H9 (cell line): ENCODE measurements at regions not wholly inside any gene's neighbourhood (a gene's known extent, or its start where the extent isn't known, plus 50 kb on each side); places are given as distances from the start of the nearest gene placed in this dataset.

Source experiments
- DNase-seq: peaks from one replicate; pipeline ENCODE4 v3.0.0-alpha.2; 2017
- H2AFZ ChIP-seq: one replicate; pipeline ENCODE4 v1.6.1; 2013; ENCODE audit warnings: mild to moderate bottlenecking, low read length, control low read depth, moderate library complexity
- H2AK5ac ChIP-seq: 2 replicates; pipeline ENCODE4 v1.6.1; 2013; ENCODE audit warnings: low read length, control low read depth, mixed read lengths; ENCODE audit not compliant: insufficient read length
- H2BK120ac ChIP-seq: one replicate; pipeline ENCODE4 v1.6.1; 2013; ENCODE audit warnings: low read depth, mild to moderate bottlenecking, low read length, control low read depth, inconsistent platforms; ENCODE audit not compliant: poor library complexity, severe bottlenecking
- H2BK12ac ChIP-seq: 2 replicates; pipeline ENCODE4 v1.6.1; 2013; ENCODE audit warnings: low read length, control low read depth, mixed read lengths, low read depth; ENCODE audit not compliant: insufficient read length
- H2BK15ac ChIP-seq: 2 replicates; pipeline ENCODE4 v1.6.1; 2013; ENCODE audit warnings: low read depth, low read length, control low read depth
- H2BK20ac ChIP-seq: one replicate; pipeline ENCODE4 v1.6.1; 2013; ENCODE audit warnings: low read depth, mild to moderate bottlenecking, low read length, control low read depth, inconsistent platforms; ENCODE audit not compliant: poor library complexity, severe bottlenecking
- H2BK5ac ChIP-seq: 2 replicates; pipeline ENCODE4 v1.6.1; 2013; ENCODE audit warnings: low read length, control low read depth, mixed read lengths; ENCODE audit not compliant: insufficient read length
- H3K14ac ChIP-seq: 2 replicates; pipeline ENCODE4 v1.6.1; 2013; ENCODE audit warnings: low read length, control low read depth; ENCODE audit not compliant: insufficient read depth
- H3K18ac ChIP-seq: 2 replicates; pipeline ENCODE4 v1.6.1; 2013; ENCODE audit warnings: low read depth, mild to moderate bottlenecking, mixed read lengths, low read length, control low read depth; ENCODE audit not compliant: insufficient read length
- H3K23ac ChIP-seq: 2 replicates; pipeline ENCODE4 v1.6.1; 2013; ENCODE audit warnings: low read length, control low read depth, mixed read lengths, low read depth; ENCODE audit not compliant: insufficient read length
- H3K23me2 ChIP-seq: 2 replicates; pipeline ENCODE4 v1.6.1; 2013; ENCODE audit warnings: low read depth, mild to moderate bottlenecking, mixed read lengths, low read length, control low read depth; ENCODE audit not compliant: insufficient read length, poor library complexity, severe bottlenecking
- H3K27ac ChIP-seq: 2 replicates; pipeline ENCODE4 v1.5.1; 2013; ENCODE audit warnings: low read length, control low read depth, mixed read lengths, low read depth; ENCODE audit not compliant: insufficient read length
- H3K27me3 ChIP-seq: 2 replicates; pipeline ENCODE4 v1.6.1; 2013; ENCODE audit warnings: low read length, control low read depth, inconsistent platforms; ENCODE audit not compliant: insufficient read depth
- H3K4ac ChIP-seq: 2 replicates; pipeline ENCODE4 v1.6.1; 2013; ENCODE audit warnings: low read depth, mild to moderate bottlenecking, control low read depth, inconsistent platforms, low read length, moderate library complexity
- H3K4me1 ChIP-seq: 2 replicates; pipeline ENCODE4 v1.6.1; 2013; ENCODE audit warnings: low read length, control low read depth, inconsistent platforms; ENCODE audit not compliant: insufficient read depth
- H3K4me2 ChIP-seq: 2 replicates; pipeline ENCODE4 v1.6.1; 2013; ENCODE audit warnings: low read length, control low read depth, mixed read lengths; ENCODE audit not compliant: insufficient read length, insufficient read depth
- H3K56ac ChIP-seq: 2 replicates; pipeline ENCODE4 v1.6.1; 2013; ENCODE audit warnings: low read depth, mild to moderate bottlenecking, mixed read lengths, low read length, control low read depth; ENCODE audit not compliant: insufficient read length
- H3K79me1 ChIP-seq: 2 replicates; pipeline ENCODE4 v1.6.1; 2013; ENCODE audit warnings: low read depth, mild to moderate bottlenecking, moderate library complexity, low read length, control low read depth, inconsistent platforms; ENCODE audit not compliant: insufficient read depth, poor library complexity, severe bottlenecking
- H3K79me2 ChIP-seq: 2 replicates; pipeline ENCODE4 v1.6.1; 2013; ENCODE audit warnings: low read length, control low read depth, inconsistent platforms; ENCODE audit not compliant: insufficient read depth
- H3K9ac ChIP-seq: 2 replicates; pipeline ENCODE4 v1.6.1; 2013; ENCODE audit warnings: low read length, control low read depth, mixed read lengths; ENCODE audit not compliant: insufficient read length; ENCODE audit errors: extremely low read depth
- H3K9me3 ChIP-seq: one replicate; pipeline ENCODE4 v1.6.1; 2013; ENCODE audit warnings: low read depth, low read length, inconsistent platforms; ENCODE audit not compliant: control insufficient read depth
- H3T11ph ChIP-seq: one replicate; pipeline ENCODE4 v1.6.1; 2013; ENCODE audit warnings: mild to moderate bottlenecking, low read length, control low read depth, inconsistent platforms
- H4K20me1 ChIP-seq: one replicate; pipeline ENCODE4 v1.6.1; 2013; ENCODE audit not compliant: control insufficient read depth, insufficient read length, insufficient read depth
- H4K5ac ChIP-seq: 2 replicates; pipeline ENCODE4 v1.6.1; 2013; ENCODE audit warnings: low read depth, mild to moderate bottlenecking, mixed read lengths, low read length, control low read depth; ENCODE audit not compliant: insufficient read length
- H4K8ac ChIP-seq: replicated peaks from 2 replicates; pipeline ENCODE4 v1.6.1; 2013; ENCODE audit warnings: low read length, control low read depth, mixed read lengths, low read depth; ENCODE audit not compliant: insufficient read length
- H4K91ac ChIP-seq: 2 replicates; pipeline ENCODE4 v1.6.1; 2013; ENCODE audit warnings: low read depth, mild to moderate bottlenecking, moderate library complexity, mixed read lengths, low read length, control low read depth; ENCODE audit not compliant: insufficient read length
- H3K27ac Mint-ChIP-seq, 3 experiments: 2 replicates in 2 of 3; 3 replicates in 1 of 3; pipeline ENCODE4 v1.8.0; 2020 to 2021; ENCODE audit warnings: mixed read lengths in 3 of 3, mild to moderate bottlenecking in 1 of 3, moderate library complexity in 1 of 3
- H3K27me3 Mint-ChIP-seq: 2 replicates; pipeline ENCODE4 v1.8.0; 2021; ENCODE audit warnings: low read depth, mild to moderate bottlenecking, moderate library complexity, mixed read lengths
- H3K36me3 Mint-ChIP-seq, 3 experiments: 2 replicates in 2 of 3; 3 replicates in 1 of 3; pipeline ENCODE4 v1.8.0; 2020 to 2021; ENCODE audit warnings: low read depth in 3 of 3, mixed read lengths in 3 of 3; ENCODE audit not compliant: insufficient read depth in 1 of 3
- H3K4me1 Mint-ChIP-seq, 2 experiments: 2 replicates each; pipeline ENCODE4 v1.8.0; 2020; ENCODE audit warnings: mixed read lengths in 2 of 2
- H3K4me3 Mint-ChIP-seq, 2 experiments: 2 replicates in 1 of 2; 3 replicates in 1 of 2; pipeline ENCODE4 v1.8.0; 2020 to 2021; ENCODE audit warnings: mild to moderate bottlenecking in 2 of 2, mixed read lengths in 2 of 2, moderate library complexity in 1 of 2
- H3K9me3 Mint-ChIP-seq, 2 experiments: 2 replicates in 1 of 2; 3 replicates in 1 of 2; pipeline ENCODE4 v1.8.0; 2020; ENCODE audit warnings: mild to moderate bottlenecking in 2 of 2, mixed read lengths in 2 of 2, moderate library complexity in 1 of 2
- WGBS: extraction: QIAGEN DNeasy Blood & Tissue Kit; methylation state at CpG from one replicate; pipeline ENCODE4 v1.1.7; 2013; ENCODE audit warnings: missing lambda C conversion rate, low lambda C conversion rate, mixed read lengths; ENCODE audit not compliant: insufficient read length; ENCODE audit errors: extremely low coverage; 5-methylcytosine and 5-hydroxymethylcytosine counted together
- TF ChIP-seq, protein P1 (sequence below): fragments of 200-600 bp; sonication (generic); conservative IDR thresholded peaks from 3 replicates; pipeline ENCODE4 v1.8.0; 2021; ENCODE audit warnings: antibody characterized with exemption, mild to moderate bottlenecking

DNA sequence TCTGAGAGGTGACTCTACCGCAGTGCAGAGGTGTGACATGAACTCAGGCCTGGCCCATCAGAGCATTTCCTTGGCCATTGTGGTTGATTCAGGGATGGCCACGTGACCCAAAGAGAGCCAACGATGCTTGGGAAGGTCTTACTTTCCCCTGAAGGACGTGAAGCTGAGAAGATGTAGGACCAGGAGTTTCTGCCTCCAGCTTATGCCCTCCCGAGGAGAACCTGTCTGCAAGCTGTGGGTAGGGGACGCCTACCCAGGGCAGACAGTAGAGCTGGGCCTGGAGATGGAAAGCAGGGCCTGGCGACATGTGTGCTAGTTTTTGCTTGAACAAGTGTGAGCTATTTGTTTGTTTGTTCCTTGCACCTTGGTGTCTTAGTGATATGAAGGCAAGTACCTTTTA, 89.4 kb downstream of the RPLP1 start:
- H2BK12ac ChIP-seq, result no peak overlapping the region
- Mint-ChIP-seq H3K9me3 (no peaks in the 10 kb centered on the region), H3K36me3 (no peaks in the 10 kb centered on the region; a peak in 1 of 7 replicates), H3K4me3 (no peak overlapping the region), H3K27ac (no peak overlapping the region), H3K4me1 (peaks cover 14 to 36% of the 10 kb centered on the region in 2 experiments), H3K27me3 (no peaks in the 10 kb centered on the region)
- H3K56ac ChIP-seq, result no peak overlapping the region
- H3K79me2 ChIP-seq, result no peaks in the 10 kb centered on the region
- H3K9me3 ChIP-seq, result no peaks in the 10 kb centered on the region
- DNase-seq, result no peak
- WGBS, result no CpG with 5 or more reads among the region's 7 CpGs
- H2AK5ac ChIP-seq, result no peak overlapping the region
- no peak overlapping the region for H3K23ac ChIP-seq
- H2BK5ac ChIP-seq, result no peak overlapping the region
- TF ChIP-seq, protein P1, sequence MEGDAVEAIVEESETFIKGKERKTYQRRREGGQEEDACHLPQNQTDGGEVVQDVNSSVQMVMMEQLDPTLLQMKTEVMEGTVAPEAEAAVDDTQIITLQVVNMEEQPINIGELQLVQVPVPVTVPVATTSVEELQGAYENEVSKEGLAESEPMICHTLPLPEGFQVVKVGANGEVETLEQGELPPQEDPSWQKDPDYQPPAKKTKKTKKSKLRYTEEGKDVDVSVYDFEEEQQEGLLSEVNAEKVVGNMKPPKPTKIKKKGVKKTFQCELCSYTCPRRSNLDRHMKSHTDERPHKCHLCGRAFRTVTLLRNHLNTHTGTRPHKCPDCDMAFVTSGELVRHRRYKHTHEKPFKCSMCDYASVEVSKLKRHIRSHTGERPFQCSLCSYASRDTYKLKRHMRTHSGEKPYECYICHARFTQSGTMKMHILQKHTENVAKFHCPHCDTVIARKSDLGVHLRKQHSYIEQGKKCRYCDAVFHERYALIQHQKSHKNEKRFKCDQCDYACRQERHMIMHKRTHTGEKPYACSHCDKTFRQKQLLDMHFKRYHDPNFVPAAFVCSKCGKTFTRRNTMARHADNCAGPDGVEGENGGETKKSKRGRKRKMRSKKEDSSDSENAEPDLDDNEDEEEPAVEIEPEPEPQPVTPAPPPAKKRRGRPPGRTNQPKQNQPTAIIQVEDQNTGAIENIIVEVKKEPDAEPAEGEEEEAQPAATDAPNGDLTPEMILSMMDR, result no peak
- H4K20me1 ChIP-seq, result no peaks in the 10 kb centered on the region
- no peak overlapping the region for H3K4me2 ChIP-seq
- no peak overlapping the region for H3K9ac ChIP-seq
- H4K5ac ChIP-seq, result no peak overlapping the region
- H4K8ac ChIP-seq, result no peak overlapping the region
- H2BK15ac ChIP-seq, result no peak overlapping the region
- no peak overlapping the region for H3K14ac ChIP-seq
- H3K4me1 ChIP-seq, result 0 out of 2 replicates have a peak, but pooled peaks cover 3% of the 10 kb centered on the region
- H3K27ac ChIP-seq, result no peak overlapping the region
- H2BK20ac ChIP-seq, result no peak overlapping the region
- H3K79me1 ChIP-seq, result no peaks in the 10 kb centered on the region
- no peak overlapping the region for H2BK120ac ChIP-seq
- no peak overlapping the region for H4K91ac ChIP-seq
- H3K4ac ChIP-seq, result no peak overlapping the region
- no peak overlapping the region for H3T11ph ChIP-seq
- no peaks in the 10 kb centered on the region for H3K27me3 ChIP-seq
- no peak overlapping the region for H3K18ac ChIP-seq
- H2AFZ ChIP-seq, result no peak overlapping the region
- no peaks in the 10 kb centered on the region for H3K23me2 ChIP-seq
